ENCODE measurements at regions not wholly inside any gene's neighbourhood (a gene's known extent, or its start where the extent isn't known, plus 50 kb on each side); places are given as distances from the start of the nearest gene placed in this dataset.

DNA sequence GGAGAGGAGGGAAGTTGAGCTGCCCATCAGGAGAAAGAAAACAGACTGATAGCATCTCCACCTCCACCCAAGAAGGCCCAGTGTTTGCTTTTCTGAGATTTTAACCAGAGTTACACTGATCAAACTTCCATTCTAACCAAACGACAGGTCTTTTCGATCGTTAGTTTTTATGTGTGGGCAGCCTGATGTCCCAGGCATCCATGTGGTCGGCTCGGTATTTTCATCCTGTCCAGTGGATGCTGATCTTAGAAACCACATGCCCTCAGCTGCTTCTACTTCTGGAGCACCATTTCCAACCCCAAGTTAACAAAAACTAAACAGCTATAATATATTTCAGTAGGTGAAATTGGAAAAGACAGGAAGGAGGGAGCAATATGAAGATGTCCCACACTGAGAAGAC is 536.8 kb upstream of the JAG1 start:
- DNase-seq (ENCODE audit: low read depth in 2 of 2) = no peak

- no peak for DNase-seq (ENCODE audit: low read depth in 2 of 2)
Observed at GRCh38 chr20:11212272-11212671, 538.5 kb upstream of the JAG1 start.

GRCh38 chr20:11212902-11213301 is 539.1 kb upstream of the JAG1 start:
- no peak for DNase-seq (ENCODE audit: low read depth in 2 of 2)

DNA sequence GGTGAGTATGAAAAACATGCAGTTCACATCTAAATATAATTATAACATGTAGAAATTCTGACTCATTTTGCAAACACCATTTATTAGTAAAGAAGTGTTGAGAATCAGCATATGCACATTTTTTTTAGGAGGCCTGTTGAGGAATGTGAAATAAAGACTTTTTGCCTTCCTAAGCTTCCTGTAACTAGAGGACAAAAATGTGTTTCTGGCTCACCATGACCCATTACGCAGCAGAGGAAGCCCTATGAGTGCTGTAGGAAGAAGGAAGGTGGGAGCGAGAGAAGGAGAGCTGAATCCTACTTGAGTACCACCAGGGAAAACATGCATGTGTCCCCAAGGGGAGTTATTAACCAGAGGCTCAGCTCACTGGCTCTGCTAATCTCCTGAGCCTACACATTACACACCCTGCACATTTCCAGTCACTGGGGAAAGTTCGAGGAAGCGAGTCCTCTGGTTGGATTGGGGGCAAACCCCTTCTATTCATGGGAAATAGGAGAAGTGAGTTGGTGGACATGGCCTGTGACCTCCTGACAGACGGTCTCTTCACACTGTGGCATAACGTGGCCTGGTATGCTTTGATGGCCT is 540.5 kb upstream of the JAG1 start:
- no peak for DNase-seq (ENCODE audit: low read depth in 2 of 2)

DNA sequence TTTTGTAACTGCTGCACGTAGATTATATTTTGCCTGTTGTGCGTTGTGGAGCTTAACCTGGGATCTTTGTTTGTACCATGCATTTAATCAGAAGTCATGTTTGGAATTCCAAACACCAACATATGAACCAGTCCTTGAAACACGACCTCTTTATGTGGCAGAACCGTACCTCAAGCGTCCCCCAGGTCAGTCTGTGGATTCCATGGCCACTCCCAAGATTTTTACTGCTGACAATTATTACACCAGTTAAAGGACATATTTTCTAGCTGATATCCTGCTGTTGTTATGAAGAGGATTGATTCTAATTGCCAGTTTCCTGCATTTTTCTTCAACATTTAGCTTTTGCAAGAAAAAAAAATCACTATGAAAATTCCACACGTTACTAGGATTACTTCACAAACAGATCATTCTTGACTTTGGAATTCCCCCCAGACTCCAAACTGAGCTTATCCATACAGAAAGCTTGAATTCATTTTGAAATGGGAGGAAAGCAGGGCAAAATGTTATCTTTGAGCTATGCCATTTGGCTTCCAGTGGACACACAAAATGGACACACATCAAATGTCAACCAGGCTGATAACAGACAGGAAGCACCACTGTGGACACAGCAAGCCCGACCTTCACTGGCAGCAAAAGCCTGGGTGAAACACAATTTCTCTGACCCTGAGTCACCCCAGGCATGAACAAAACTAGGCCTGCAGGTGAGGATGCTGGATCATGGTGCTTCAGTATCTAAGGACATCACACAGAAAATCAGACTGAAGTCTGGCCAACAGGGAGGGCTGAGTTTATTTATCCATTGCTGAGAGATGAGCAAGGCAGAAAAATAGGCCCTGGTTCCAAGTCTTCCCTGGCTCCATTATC is 542.9 kb upstream of the JAG1 start:
- no peak for DNase-seq (ENCODE audit: low read depth in 2 of 2)

DNA sequence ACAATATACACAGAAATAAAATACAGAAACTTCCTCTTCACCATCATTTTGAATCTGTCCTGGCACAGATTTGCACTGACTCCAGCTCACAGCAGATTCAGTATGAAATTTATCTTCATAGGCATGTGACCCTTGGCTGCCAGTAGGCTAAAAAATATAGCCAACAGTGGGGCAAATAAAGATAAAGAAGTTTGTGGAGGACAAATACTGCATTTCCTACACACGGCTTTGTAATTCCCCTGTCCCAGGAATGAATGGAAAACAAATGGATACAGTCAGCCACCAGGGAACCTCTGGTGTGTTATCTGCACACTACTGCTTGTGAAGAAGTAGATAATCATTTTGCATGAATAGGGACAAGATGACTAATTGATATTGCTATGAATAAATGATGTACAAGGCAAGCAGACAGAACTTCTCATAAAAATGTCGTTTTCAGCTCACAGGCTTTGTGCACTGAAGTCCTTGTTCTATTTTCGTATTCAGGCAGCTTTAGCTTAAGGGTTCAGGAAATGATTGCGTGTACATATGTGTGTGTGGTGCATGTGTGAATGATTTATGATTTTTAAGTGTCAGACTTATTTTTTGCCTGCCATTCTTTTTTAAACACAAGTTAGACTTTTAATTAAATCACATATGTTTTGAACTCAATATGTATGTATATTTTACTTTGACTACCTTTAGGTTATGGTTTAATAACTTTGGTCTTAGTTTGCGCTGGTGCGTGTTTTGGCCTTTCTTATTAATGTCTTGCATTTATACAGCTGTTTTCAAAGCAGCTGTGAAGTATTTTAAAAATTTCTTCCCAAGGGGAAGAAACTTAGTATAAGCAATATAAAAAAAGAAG is 543.8 kb upstream of the JAG1 start:
- DNase-seq (ENCODE audit: low read depth in 2 of 2) = no peak

- no peak for DNase-seq (ENCODE audit: low read depth in 2 of 2)
Observed at GRCh38 chr20:11218173-11218680, 544.4 kb upstream of the JAG1 start.

- no peak for DNase-seq (ENCODE audit: low read depth in 2 of 2)
Observed at GRCh38 chr20:11219192-11219591, 545.4 kb upstream of the JAG1 start.

- no peak for DNase-seq (ENCODE audit: low read depth in 2 of 2)
Observed at GRCh38 chr20:11221046-11221445, 547.2 kb upstream of the JAG1 start.

DNA sequence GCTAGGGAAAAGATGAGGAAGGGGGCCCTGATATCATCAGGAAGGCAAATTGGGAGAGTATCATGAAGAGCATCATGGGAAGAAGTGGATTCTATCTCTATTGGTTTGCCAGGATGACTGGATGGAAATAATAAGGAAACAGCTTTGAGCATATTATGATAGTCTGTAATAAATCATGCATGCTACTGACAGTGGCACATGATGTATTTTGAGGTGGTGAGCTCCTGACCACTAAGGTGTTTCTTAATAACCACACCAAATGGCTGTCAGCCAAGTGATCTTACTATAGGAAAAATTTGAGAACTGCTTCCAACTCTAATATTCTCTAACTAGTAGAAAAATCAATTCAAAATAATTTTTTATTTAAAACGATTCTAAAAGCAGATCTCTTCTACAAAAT is 548.4 kb upstream of the JAG1 start:
- no peak for DNase-seq (ENCODE audit: low read depth in 2 of 2)

GRCh38 chr20:11227602-11228001 is 553.8 kb upstream of the JAG1 start:
- no peak for DNase-seq (ENCODE audit: low read depth in 2 of 2)

DNA sequence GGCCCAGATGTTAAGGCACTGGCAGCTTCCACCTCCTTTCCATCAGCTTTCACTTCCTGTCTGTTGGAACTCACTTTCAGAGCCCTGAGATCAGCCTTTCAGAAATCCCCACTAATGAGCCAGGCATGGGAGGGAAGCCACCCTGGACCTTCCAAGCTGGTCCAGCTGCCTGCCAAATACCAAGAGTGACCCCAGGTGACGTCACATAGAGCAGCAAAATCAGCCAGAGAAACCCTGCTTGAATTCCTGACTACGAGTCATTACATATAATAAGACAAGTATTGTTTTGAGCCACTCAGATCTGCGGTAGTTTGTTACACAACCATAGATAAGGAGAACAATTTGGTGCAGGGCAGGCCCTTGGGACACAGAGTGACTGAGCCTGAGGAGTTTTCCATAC is 556.0 kb upstream of the JAG1 start:
- DNase-seq (ENCODE audit: low read depth in 2 of 2) = no peak

DNA sequence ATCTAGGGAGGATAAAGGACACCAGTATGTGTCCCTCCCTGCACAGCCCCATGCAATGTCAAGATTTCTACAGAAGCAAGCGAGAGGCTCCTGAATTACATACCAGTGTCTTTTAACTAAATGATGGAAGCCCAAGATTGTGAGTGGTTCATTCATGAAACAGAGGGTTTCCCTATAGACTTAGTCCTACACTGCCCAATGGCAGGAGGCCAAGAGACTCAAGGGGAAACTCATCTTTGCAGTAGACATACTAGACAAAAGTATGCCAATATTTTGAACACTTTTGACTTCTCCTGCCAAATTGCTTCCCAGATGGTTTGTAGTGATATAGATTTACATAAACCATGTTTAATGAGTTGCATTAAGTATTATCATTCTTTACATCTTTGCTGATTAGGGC is 557.2 kb upstream of the JAG1 start:
- no peak for DNase-seq (ENCODE audit: low read depth in 2 of 2)

DNA sequence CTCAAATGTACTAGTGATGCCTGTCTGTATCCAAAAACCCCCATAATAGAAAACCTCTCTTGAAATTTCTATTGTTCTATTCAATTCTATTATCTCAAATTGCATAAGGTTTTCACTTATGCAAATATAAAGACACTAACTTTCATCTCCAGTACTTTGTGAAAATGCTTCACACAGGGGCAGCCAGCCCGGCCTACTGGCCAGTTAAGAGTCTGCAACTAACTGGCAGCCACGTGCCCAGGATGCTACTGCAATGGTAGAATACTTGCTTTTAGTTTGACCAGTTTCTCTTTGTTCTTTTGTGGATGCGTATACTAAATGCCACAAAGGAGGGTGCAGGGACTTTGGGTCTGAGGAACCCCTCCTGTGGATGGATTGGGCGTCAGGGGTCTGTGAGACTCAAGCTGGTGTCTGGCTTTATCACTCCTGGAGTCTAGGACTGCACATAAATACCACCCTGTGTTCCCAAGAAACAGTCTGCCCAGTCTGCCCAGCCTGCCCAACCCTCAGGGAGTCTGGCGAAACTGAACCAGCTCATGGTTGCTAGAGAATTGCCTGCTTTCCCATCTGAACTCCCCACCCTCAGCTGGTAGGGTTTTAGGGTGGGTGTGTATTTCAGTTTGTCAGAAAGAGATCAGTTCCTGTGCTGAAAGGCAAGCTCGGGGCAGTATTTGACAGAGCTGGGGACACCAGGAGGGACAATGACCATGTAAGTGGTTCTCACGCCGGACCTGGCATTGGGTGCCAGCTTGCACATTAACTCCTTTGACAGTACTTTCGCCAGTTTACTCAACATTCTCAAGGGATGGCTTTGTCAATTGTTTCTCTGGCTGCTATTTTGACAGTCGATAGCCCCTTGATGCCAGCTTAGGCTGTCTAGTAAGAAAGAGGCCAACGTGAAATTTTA is 558.2 kb upstream of the JAG1 start:
- DNase-seq (ENCODE audit: low read depth in 2 of 2) = no peak

GRCh38 chr20:11232896-11233295 is 559.1 kb upstream of the JAG1 start:
- DNase-seq (ENCODE audit: low read depth in 2 of 2) = no peak

DNA sequence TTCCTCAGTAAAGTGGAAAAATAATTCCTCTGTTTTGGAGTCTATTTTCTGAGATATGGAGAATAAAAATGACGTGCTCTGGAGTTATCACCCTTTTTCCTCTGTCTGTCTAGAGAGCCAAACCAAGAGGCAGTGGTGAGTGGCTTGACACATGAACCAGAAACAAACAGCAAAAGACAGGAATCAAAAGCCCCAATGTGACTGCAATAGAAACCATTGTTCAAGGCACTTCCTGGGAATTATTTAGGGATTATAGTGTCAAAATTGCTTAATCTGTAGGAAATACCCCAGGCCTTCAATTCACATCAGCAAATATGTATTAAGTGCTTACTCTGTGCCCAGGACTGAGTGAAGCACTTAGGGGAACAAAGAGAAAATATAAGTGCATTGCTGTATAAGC is 560.4 kb upstream of the JAG1 start:
- DNase-seq (ENCODE audit: low read depth in 2 of 2) = no peak

- no peak for DNase-seq (ENCODE audit: low read depth in 2 of 2)
Observed at GRCh38 chr20:11234608-11235007, 560.8 kb upstream of the JAG1 start.

DNA sequence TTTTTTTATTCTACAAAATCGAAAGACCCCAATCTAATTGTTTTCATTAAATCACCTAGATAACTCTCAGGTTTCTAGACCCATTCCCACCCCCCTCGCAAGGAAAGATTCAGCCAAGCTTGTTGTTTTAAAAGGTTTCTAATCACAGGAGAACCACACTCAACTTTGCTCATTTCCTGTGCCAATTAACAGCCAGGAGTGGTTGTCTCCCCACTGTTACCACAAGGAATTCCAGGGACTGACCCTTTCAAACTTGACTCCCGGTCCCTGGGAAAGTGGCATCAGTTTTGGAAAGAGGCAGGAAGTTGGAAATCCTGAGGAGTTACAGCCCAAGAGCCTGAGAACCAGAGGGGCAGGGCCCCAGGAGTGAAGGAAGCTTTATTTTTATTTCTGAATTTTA is 561.3 kb upstream of the JAG1 start:
- no peak for DNase-seq (ENCODE audit: low read depth in 2 of 2)

DNA sequence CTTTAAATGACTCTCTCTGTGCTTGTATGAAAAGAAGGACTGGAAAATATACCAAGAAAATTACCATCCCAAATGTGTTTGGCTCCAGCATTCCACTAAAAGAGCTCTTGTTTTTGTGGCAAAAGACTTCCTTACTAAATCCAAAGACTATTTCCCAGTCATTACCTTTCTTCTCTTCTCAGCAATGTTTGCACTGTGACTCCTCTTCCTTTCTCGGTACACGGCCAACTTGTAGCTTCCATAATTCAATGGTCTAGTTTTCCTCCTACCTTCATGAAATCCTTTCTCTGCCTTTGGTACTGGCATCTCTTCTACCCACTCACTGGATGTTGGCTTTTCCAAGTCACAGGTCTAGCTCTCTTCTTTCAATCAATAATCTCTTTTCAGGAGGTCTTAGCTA is 568.5 kb upstream of the JAG1 start:
- no peak for DNase-seq (ENCODE audit: low read depth in 2 of 2)

DNA sequence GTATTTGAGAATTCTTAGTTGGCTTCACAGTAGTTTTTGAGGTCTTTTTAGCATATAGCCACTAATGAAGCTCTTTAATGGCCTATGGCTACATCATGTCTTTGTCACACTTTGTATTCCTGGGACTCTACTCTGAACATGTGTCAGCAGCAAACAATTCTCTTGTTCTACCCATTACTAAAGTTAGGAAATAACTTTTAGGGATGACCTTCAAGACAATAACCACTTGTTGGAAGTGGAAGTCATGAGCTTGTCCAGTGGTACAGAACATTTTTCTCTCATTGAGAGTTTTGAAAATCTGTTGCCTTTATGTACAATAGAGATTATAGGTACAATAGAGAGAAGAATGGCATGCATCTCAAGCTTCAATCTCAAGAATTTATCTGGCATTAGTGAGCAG is 571.6 kb upstream of the JAG1 start:
- no peak for DNase-seq (ENCODE audit: low read depth in 2 of 2)

- no peak for DNase-seq (ENCODE audit: low read depth in 2 of 2)
Observed at GRCh38 chr20:11246251-11246775, 572.5 kb upstream of the JAG1 start.

All from stimulated activated CD4-positive, alpha-beta T cell treated with anti-CD3 and anti-CD28 coated beads, Interleukin-15, amount 100 ng/mL, for 48 hours (primary cell).